K562 (cell line): ENCODE measurements at regions not wholly inside any gene's neighbourhood (a gene's known extent, or its start where the extent isn't known, plus 50 kb on each side); places are given as distances from the start of the nearest gene placed in this dataset.

Experiments used
- ARID1B ChIP-seq: fragments of 450-650 bp; IDR thresholded peaks from 2 replicates; pipeline ENCODE4 v1.6.1; 2016; ENCODE audit warnings: antibody characterized with exemption, mild to moderate bottlenecking, inconsistent platforms
- EP400 ChIP-seq: fragments of 450-650 bp; IDR thresholded peaks from 2 replicates; pipeline ENCODE4 v1.6.1; 2017; ENCODE audit warnings: antibody characterized with exemption, mild to moderate bottlenecking, moderate library complexity
- KAT8 ChIP-seq: fragments of 450-650 bp; IDR thresholded peaks from 2 replicates; pipeline ENCODE4 v1.6.1; 2016; ENCODE audit warnings: low read depth, mild to moderate bottlenecking
- PURB ChIP-seq: sonication (generic); formaldehyde crosslinking; IDR thresholded peaks from 2 replicates; pipeline ENCODE4 v1.9.0; 2021; ENCODE audit warnings: low read depth, mild to moderate bottlenecking, missing genetic modification reagents
- SP1 ChIP-seq: sonication (generic); formaldehyde crosslinking; IDR thresholded peaks from 2 replicates; pipeline ENCODE4 v1.8.1; 2022; ENCODE audit warnings: mild to moderate bottlenecking, missing genetic modification reagents
- ZNF354B ChIP-seq: fragments of 250-450 bp; sonication (Bioruptor Pico); IDR thresholded peaks from 2 replicates; pipeline ENCODE4 v1.4.0; 2020

DNA sequence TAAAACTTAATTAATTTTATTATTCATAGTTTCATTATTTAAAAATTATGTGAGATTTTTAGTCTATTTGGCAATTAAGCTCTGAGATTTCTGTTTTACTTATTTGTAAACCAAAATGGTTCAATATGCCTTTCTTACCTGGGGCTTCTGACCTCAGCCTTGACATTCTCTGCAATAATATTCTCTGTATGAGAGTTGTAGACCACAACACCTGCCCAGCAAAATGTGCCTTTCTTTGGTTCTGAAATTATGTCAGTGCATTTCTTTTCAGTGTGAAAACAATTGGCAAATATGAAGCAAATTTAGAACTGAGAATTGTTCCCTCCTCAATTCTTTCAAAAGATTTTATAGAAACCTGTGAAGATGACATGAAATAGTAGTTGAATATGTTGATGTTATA lies 426.4 kb upstream of the FZD8 start:
- TF ChIP-seq ARID1B (no peak), SP1 (CRISPR knock-in tag) (no peak), ZNF354B (no peak), PURB (no peak), EP400 (no peak), KAT8 (no peak)
